PC-3 (cell line): ENCODE measurements at regions not wholly inside any gene's neighbourhood (a gene's known extent, or its start where the extent isn't known, plus 50 kb on each side); places are given as distances from the start of the nearest gene placed in this dataset.

Source experiments
- ATAC-seq: fragments of 200-7000 bp; cut with Tn5 transposase; 2 replicates; pipeline ENCODE4 v1.9.1; 2020; ENCODE audit warnings: mild to moderate bottlenecking, moderate library complexity
- BruUV-seq: library from RNA; stranded (reverse); fragments of 400-500 nt; replicated peaks from 2 replicates; lab custom pipeline; 2021; lab: Mats Ljungman, UMichigan
- CTCF ChIA-PET: fragments of 300-600 bp; sonication (Branson Sonifier 250); formaldehyde crosslinking; loops from one replicate; lab custom pipeline; 2022; ENCODE audit warnings: antibody characterized with exemption; lab: Charles Lee
- POLR2A ChIA-PET: fragments of 300-600 bp; sonication (Branson Sonifier 250); formaldehyde crosslinking; loops from one replicate; lab custom pipeline; 2022; ENCODE audit warnings: antibody characterized with exemption; ENCODE audit not compliant: unreplicated experiment; lab: Charles Lee
- DNase-seq: peaks from one replicate; pipeline ENCODE4 v3.0.0-alpha.2; 2015
- H2AFZ ChIP-seq: fragments of 300-600 bp; sonication (generic); 2 replicates; pipeline ENCODE4 v1.6.0; 2016; ENCODE audit warnings: antibody characterized with exemption, low read length
- H3F3A ChIP-seq: fragments of 300-600 bp; sonication (generic); one replicate; pipeline ENCODE4 v1.6.0; 2017; ENCODE audit warnings: antibody characterized with exemption, low read length, control low read depth, mild to moderate bottlenecking; ENCODE audit not compliant: unreplicated experiment
- H3K27ac ChIP-seq: fragments of 300-600 bp; sonication (generic); 2 replicates; pipeline ENCODE4 v1.5.1; 2016; ENCODE audit warnings: mild to moderate bottlenecking, low read length
- H3K27me3 ChIP-seq: fragments of 300-600 bp; sonication (generic); 2 replicates; pipeline ENCODE4 v1.6.1; 2016; ENCODE audit warnings: low read length, mixed read lengths
- H3K36me3 ChIP-seq: fragments of 300-600 bp; sonication (generic); 2 replicates; pipeline ENCODE4 v1.6.1; 2016; ENCODE audit warnings: low read depth, mixed run types, low read length, mixed read lengths
- H3K4me1 ChIP-seq: fragments of 300-600 bp; sonication (generic); 2 replicates; pipeline ENCODE4 v1.5.1; 2016; ENCODE audit warnings: low read length; ENCODE audit not compliant: insufficient read depth
- H3K4me2 ChIP-seq: fragments of 300-600 bp; sonication (generic); 2 replicates; pipeline ENCODE4 v1.6.0; 2016; ENCODE audit warnings: low read length
- H3K4me3 ChIP-seq: fragments of 300-600 bp; sonication (generic); 2 replicates; pipeline ENCODE4 v1.5.1; 2016; ENCODE audit warnings: mild to moderate bottlenecking, low read length, mixed read lengths
- H3K79me2 ChIP-seq: fragments of 300-600 bp; sonication (generic); 2 replicates; pipeline ENCODE4 v1.6.1; 2017; ENCODE audit warnings: low read length, mixed read lengths
- H3K9ac ChIP-seq: fragments of 300-600 bp; sonication (generic); 2 replicates; pipeline ENCODE4 v1.6.0; 2016; ENCODE audit warnings: mild to moderate bottlenecking, low read length
- H3K9me2 ChIP-seq: fragments of 300-600 bp; sonication (generic); replicated peaks from 2 replicates; pipeline ENCODE4 v1.6.1; 2016; ENCODE audit warnings: mixed run types, low read length, mixed read lengths
- H3K9me3 ChIP-seq: fragments of 300-600 bp; sonication (generic); 2 replicates; pipeline ENCODE4 v1.6.1; 2016; ENCODE audit warnings: low read length, mixed read lengths
- H4K20me1 ChIP-seq: fragments of 300-600 bp; sonication (generic); 2 replicates; pipeline ENCODE4 v1.6.1; 2016; ENCODE audit warnings: low read length, mixed read lengths
- CTCF ChIP-seq: fragments of 300-600 bp; sonication (generic); conservative IDR thresholded peaks from 2 replicates; pipeline ENCODE4 v1.5.1; 2017; ENCODE audit warnings: antibody characterized with exemption, low read depth, mild to moderate bottlenecking, low read length
- EZH2 ChIP-seq: fragments of 300-600 bp; sonication (generic); IDR thresholded peaks from one replicate; pipeline ENCODE4 v1.6.1; 2017; ENCODE audit warnings: antibody characterized with exemption, mild to moderate bottlenecking, low read length; ENCODE audit not compliant: unreplicated experiment
- EZH2phosphoT487 ChIP-seq: fragments of 300-600 bp; sonication (generic); IDR thresholded peaks from 2 replicates; pipeline ENCODE4 v1.6.1; 2018; ENCODE audit warnings: mild to moderate bottlenecking, antibody characterized with exemption, low read length, borderline replicate concordance
- intact Hi-C: fragments of 100-400 bp; cut with micrococcal nuclease; formaldehyde crosslinking; loops from 2 replicates; pipeline ENCODE4 v1.9.0; 2023

GRCh38 chr18:75618146-75618545, 190.6 kb upstream of the SMIM21 start:
- Histone ChIP-seq H3K36me3 (no peaks in the 10 kb centered on the region), H3K4me1 (no peaks in the 10 kb centered on the region), H3K9me3 (no peaks in the 10 kb centered on the region), H3K4me3 (no peak overlapping the region), H3K79me2 (no peaks in the 10 kb centered on the region), H3K4me2 (no peak overlapping the region), H4K20me1 (no peaks in the 10 kb centered on the region), H2AFZ (no peak overlapping the region), H3K27ac (no peak overlapping the region), H3F3A (no peaks in the 10 kb centered on the region), H3K9ac (no peak overlapping the region), H3K9me2 (no peaks in the 10 kb centered on the region), H3K27me3 (peaks cover 55% of the 10 kb centered on the region)
- DNase-seq (no peak), ATAC-seq (no peak)
- TF ChIP-seq EZH2phosphoT487 = no peak
- intact Hi-C loops = no loop called here
- ChIA-PET POLR2A (no interaction called here), CTCF (no interaction called here)
- BruUV-seq = no TSS peak

GRCh38 chr18:75612456-75612855, 185.0 kb upstream of the SMIM21 start:
- no peak overlapping the region for H3K4me2 ChIP-seq
- no peaks in the 10 kb centered on the region for H3K9me3 ChIP-seq
- H3K9me2 ChIP-seq = no peaks in the 10 kb centered on the region
- peaks cover 51% of the 10 kb centered on the region for H3K27me3 ChIP-seq
- H3K9ac ChIP-seq = no peak overlapping the region
- H3K27ac ChIP-seq = no peak overlapping the region
- intact Hi-C loops = no loop called here
- POLR2A ChIA-PET = no interaction called here
- H3K4me1 ChIP-seq = no peaks in the 10 kb centered on the region
- no peak for ATAC-seq
- H3K4me3 ChIP-seq = no peak overlapping the region
- CTCF ChIA-PET = no interaction called here
- TF ChIP-seq EZH2 (no peak), EZH2phosphoT487 (no peak), CTCF (no peak)
- no peaks in the 10 kb centered on the region for H3F3A ChIP-seq
- H3K79me2 ChIP-seq = no peaks in the 10 kb centered on the region
- BruUV-seq = no TSS peak
- H2AFZ ChIP-seq = no peak overlapping the region
- no peaks in the 10 kb centered on the region for H4K20me1 ChIP-seq
- no peaks in the 10 kb centered on the region for H3K36me3 ChIP-seq
- no peak for DNase-seq

- H2AFZ ChIP-seq = no peak overlapping the region
- H3F3A ChIP-seq = no peaks in the 10 kb centered on the region
- DNase-seq (no peak), ATAC-seq (no peak)
- intact Hi-C loops = no loop called here
- CTCF ChIA-PET = no interaction called here
- no peaks in the 10 kb centered on the region for H3K9me3 ChIP-seq
- no peaks in the 10 kb centered on the region for H3K9me2 ChIP-seq
- no peaks in the 10 kb centered on the region for H4K20me1 ChIP-seq
- BruUV-seq = no TSS peak
- H3K79me2 ChIP-seq = no peaks in the 10 kb centered on the region
- H3K36me3 ChIP-seq = no peaks in the 10 kb centered on the region
- H3K27ac ChIP-seq = no peak overlapping the region
- H3K9ac ChIP-seq = no peak overlapping the region
- no peak overlapping the region for H3K4me3 ChIP-seq
- POLR2A ChIA-PET = no interaction called here
- H3K27me3 ChIP-seq = peaks cover 58% of the 10 kb centered on the region
- TF ChIP-seq EZH2 = no peak
- H3K4me2 ChIP-seq = no peak overlapping the region
- H3K4me1 ChIP-seq = no peaks in the 10 kb centered on the region
These were observed 180.2 kb upstream of the SMIM21 start for GRCh38 chr18:75607701-75608100.

GRCh38 chr18:75592527-75592926, 165.0 kb upstream of the SMIM21 start:
- no peaks in the 10 kb centered on the region for H3F3A ChIP-seq
- intact Hi-C loops = no loop called here
- no peaks in the 10 kb centered on the region for H4K20me1 ChIP-seq
- CTCF ChIA-PET = no interaction called here
- TF ChIP-seq EZH2 (no peak), CTCF (no peak), EZH2phosphoT487 (no peak)
- H3K4me2 ChIP-seq = no peak overlapping the region
- H3K79me2 ChIP-seq = no peaks in the 10 kb centered on the region
- H3K27ac ChIP-seq = no peak overlapping the region
- DNase-seq (no peak), ATAC-seq (no peak)
- H2AFZ ChIP-seq = no peak overlapping the region
- H3K4me3 ChIP-seq = no peak overlapping the region
- H3K4me1 ChIP-seq = no peaks in the 10 kb centered on the region
- no TSS peak for BruUV-seq
- no peak overlapping the region for H3K9ac ChIP-seq
- H3K27me3 ChIP-seq = peaks cover 7% of the 10 kb centered on the region; the same call in 1 of the 2 replicates
- H3K9me3 ChIP-seq = peaks cover 17% of the 10 kb centered on the region
- POLR2A ChIA-PET = no interaction called here
- no peaks in the 10 kb centered on the region for H3K9me2 ChIP-seq
- H3K36me3 ChIP-seq = no peaks in the 10 kb centered on the region
